ENCODE measurements at regions not wholly inside any gene's neighbourhood (a gene's known extent, or its start where the extent isn't known, plus 50 kb on each side); places are given as distances from the start of the nearest gene placed in this dataset.
"Not testable (repeated sequence)": the region's sequence is repeated elsewhere in the genome, so short reads cannot be mapped to it uniquely, and the experiment has no call there.

DNA sequence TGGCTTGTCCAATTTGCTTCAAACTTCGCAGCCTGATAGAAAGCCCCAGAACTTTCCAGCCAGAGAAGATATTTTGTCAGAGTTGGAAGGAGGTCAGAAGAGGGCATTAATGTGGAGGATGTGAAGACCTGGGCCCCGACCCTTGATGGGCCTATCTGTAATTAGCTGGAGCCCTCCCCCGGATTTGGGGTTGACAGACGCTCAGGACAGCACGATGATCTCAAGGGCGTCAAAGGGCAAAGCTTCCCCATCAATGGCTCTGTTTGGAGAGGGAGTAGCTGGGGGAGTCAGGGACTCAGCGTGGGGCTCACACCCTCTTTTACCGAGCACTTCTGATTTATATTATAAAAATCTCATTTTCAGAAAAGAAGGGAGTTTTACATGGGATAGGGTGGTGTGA lies 59.0 kb upstream of the PPP2R3B start:
- TF ChIP-seq, protein P1, sequence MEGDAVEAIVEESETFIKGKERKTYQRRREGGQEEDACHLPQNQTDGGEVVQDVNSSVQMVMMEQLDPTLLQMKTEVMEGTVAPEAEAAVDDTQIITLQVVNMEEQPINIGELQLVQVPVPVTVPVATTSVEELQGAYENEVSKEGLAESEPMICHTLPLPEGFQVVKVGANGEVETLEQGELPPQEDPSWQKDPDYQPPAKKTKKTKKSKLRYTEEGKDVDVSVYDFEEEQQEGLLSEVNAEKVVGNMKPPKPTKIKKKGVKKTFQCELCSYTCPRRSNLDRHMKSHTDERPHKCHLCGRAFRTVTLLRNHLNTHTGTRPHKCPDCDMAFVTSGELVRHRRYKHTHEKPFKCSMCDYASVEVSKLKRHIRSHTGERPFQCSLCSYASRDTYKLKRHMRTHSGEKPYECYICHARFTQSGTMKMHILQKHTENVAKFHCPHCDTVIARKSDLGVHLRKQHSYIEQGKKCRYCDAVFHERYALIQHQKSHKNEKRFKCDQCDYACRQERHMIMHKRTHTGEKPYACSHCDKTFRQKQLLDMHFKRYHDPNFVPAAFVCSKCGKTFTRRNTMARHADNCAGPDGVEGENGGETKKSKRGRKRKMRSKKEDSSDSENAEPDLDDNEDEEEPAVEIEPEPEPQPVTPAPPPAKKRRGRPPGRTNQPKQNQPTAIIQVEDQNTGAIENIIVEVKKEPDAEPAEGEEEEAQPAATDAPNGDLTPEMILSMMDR (IDR thresholded peaks at IDR 0.05) = no peak
- no peak overlapping the region for H3K4me3 Mint-ChIP-seq
- H3K27ac Mint-ChIP-seq = no peak overlapping the region
- ChIA-PET CTCF (no interaction called here), POLR2A (no interaction called here)
- Histone ChIP-seq H3K27ac (ENCODE audit: low read depth in 1 of 2, low read length in 2 of 2) (no peak overlapping the region), H3K9me3 (ENCODE audit: control insufficient read depth in 1 of 2, insufficient read depth in 1 of 2, low read length in 2 of 2) (peaks cover 0 to under 1% of the 10 kb centered on the region in 2 experiments), H3K4me1 (ENCODE audit: insufficient read depth, low read length) (no peaks in the 10 kb centered on the region), H3K36me3 (ENCODE audit: insufficient read depth, low read length) (no peaks in the 10 kb centered on the region), H3K4me3 (ENCODE audit: low read length) (no peak overlapping the region), H3K27me3 (ENCODE audit: control insufficient read depth in 1 of 2, insufficient read depth in 2 of 2, low read length in 2 of 2) (no peaks in the 10 kb centered on the region)
- H3K4me1 Mint-ChIP-seq (ENCODE audit: low read depth) = no peaks in the 10 kb centered on the region
- intact Hi-C loops (cut with DNase I, micrococcal nuclease) = no loop called here
- no peak for ATAC-seq (ENCODE audit: poor library complexity)
- H3K27me3 Mint-ChIP-seq = no peaks in the 10 kb centered on the region
- no peak for DNase-seq
- H3K36me3 Mint-ChIP-seq (ENCODE audit: low read depth) = no peaks in the 10 kb centered on the region
- H3K9me3 Mint-ChIP-seq = peaks cover 3% of the 10 kb centered on the region

GRCh38 chrX:446245-446644 lies 59.5 kb upstream of the PPP2R3B start:
- peaks cover 3% of the 10 kb centered on the region for H3K9me3 Mint-ChIP-seq
- no peaks in the 10 kb centered on the region for H3K27me3 Mint-ChIP-seq
- no peak overlapping the region for H3K4me3 Mint-ChIP-seq
- intact Hi-C loops (cut with DNase I, micrococcal nuclease) = no loop called here
- DNase-seq (no peak), ATAC-seq (ENCODE audit: poor library complexity) (no peak)
- Histone ChIP-seq H3K27ac (ENCODE audit: low read depth in 1 of 2, low read length in 2 of 2) (no peak overlapping the region), H3K4me1 (ENCODE audit: insufficient read depth, low read length) (no peaks in the 10 kb centered on the region), H3K4me3 (ENCODE audit: low read length) (no peak overlapping the region), H3K27me3 (ENCODE audit: control insufficient read depth in 1 of 2, insufficient read depth in 2 of 2, low read length in 2 of 2) (no peaks in the 10 kb centered on the region), H3K36me3 (ENCODE audit: insufficient read depth, low read length) (no peaks in the 10 kb centered on the region), H3K9me3 (ENCODE audit: control insufficient read depth in 1 of 2, insufficient read depth in 1 of 2, low read length in 2 of 2) (no peaks in the 10 kb centered on the region)
- H3K36me3 Mint-ChIP-seq (ENCODE audit: low read depth) = no peaks in the 10 kb centered on the region
- H3K4me1 Mint-ChIP-seq (ENCODE audit: low read depth) = no peaks in the 10 kb centered on the region
- TF ChIP-seq, protein P1 (IDR thresholded peaks at IDR 0.05) = no peak
- ChIA-PET POLR2A (no interaction called here), CTCF (no interaction called here)
- no peak overlapping the region for H3K27ac Mint-ChIP-seq

DNA sequence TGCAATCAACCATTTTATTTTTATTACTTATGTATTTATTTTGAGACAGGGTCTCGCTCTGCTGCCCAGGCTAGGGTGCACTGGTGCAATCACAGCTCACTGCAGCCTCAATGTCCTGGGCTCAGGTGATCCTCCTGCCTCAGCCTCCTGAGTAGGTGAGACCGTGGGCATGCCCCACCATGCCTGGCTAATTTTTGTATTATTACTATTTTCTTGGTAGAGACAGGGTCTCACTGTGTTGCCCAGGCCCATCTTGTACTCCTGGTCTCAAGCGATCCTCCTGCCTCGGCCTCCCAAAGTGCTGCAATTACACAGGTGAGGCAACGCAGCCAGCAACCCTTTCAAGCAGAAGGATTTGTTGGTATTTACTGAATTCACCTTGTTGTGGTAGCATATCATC lies 60.3 kb upstream of the PPP2R3B start:
- TF ChIP-seq, protein P1 (IDR thresholded peaks at IDR 0.05) = no peak
- Histone ChIP-seq H3K27me3 (ENCODE audit: control insufficient read depth in 1 of 2, insufficient read depth in 2 of 2, low read length in 2 of 2) (no peaks in the 10 kb centered on the region), H3K36me3 (ENCODE audit: insufficient read depth, low read length) (no peaks in the 10 kb centered on the region), H3K27ac (ENCODE audit: low read depth in 1 of 2, low read length in 2 of 2) (no peak overlapping the region), H3K4me3 (ENCODE audit: low read length) (no peak overlapping the region), H3K9me3 (ENCODE audit: control insufficient read depth in 1 of 2, insufficient read depth in 1 of 2, low read length in 2 of 2) (no peaks in the 10 kb centered on the region), H3K4me1 (ENCODE audit: insufficient read depth, low read length) (no peaks in the 10 kb centered on the region)
- H3K4me3 Mint-ChIP-seq = no peak overlapping the region
- peaks cover 1% of the 10 kb centered on the region for H3K27me3 Mint-ChIP-seq
- DNase-seq (no peak), ATAC-seq (ENCODE audit: poor library complexity) (no peak)
- H3K36me3 Mint-ChIP-seq (ENCODE audit: low read depth) = no peaks in the 10 kb centered on the region
- no peak overlapping the region for H3K27ac Mint-ChIP-seq
- no peaks in the 10 kb centered on the region for H3K4me1 Mint-ChIP-seq (ENCODE audit: low read depth)
- intact Hi-C loops (cut with DNase I, micrococcal nuclease) = no loop called here
- POLR2A ChIA-PET = no interaction called here
- CTCF ChIA-PET = no interaction called here
- peaks cover 3% of the 10 kb centered on the region for H3K9me3 Mint-ChIP-seq

DNA sequence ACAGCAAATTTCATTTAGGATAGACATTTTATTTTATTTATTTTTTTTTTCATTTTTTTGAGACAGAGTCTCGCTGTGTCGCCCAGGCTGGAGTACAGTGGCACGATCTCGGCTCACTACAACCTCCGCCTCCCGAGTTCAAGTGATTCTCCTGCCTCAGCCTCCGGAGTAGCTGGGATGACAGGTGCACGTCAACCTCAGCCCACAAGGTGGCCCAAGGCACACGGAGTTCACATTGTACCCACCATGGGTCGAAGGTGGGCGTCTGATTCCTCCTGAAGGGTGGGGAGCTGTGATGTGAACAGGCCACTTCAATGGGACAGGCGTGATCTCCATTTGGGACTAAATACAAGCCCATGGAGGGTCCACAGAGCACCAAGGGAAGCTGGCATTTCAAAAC lies 65.0 kb upstream of the PPP2R3B start:
- H3K27me3 Mint-ChIP-seq = peaks cover 23% of the 10 kb centered on the region
- H3K4me3 Mint-ChIP-seq; CTCF ChIA-PET; H3K4me1 Mint-ChIP-seq (ENCODE audit: low read depth); DNase-seq; H3K36me3 Mint-ChIP-seq (ENCODE audit: low read depth); H3K36me3 ChIP-seq (ENCODE audit: insufficient read depth, low read length); H3K27ac Mint-ChIP-seq; H3K4me3 ChIP-seq (ENCODE audit: low read length); ATAC-seq (ENCODE audit: poor library complexity); intact Hi-C loops (cut with DNase I, micrococcal nuclease); H3K4me1 ChIP-seq (ENCODE audit: insufficient read depth, low read length); H3K9me3 Mint-ChIP-seq; H3K27ac ChIP-seq (ENCODE audit: low read depth in 1 of 2, low read length in 2 of 2); H3K27me3 ChIP-seq (ENCODE audit: control insufficient read depth in 1 of 2, insufficient read depth in 2 of 2, low read length in 2 of 2); POLR2A ChIA-PET: not testable (repeated sequence)
- peaks cover 0 to 13% of the 10 kb centered on the region in 2 experiments for H3K9me3 ChIP-seq (ENCODE audit: control insufficient read depth in 1 of 2, insufficient read depth in 1 of 2, low read length in 2 of 2)

All from CD4-positive, alpha-beta T cell (primary cell).